DND-41 (cell line): ENCODE measurements at regions not wholly inside any gene's neighbourhood (a gene's known extent, or its start where the extent isn't known, plus 50 kb on each side); places are given as distances from the start of the nearest gene placed in this dataset.

Experiments used
- ATAC-seq: fragments of 200-7000 bp; cut with Tn5 transposase; 3 replicates; pipeline ENCODE4 v1.9.1; 2021; ENCODE audit warnings: low read depth; ENCODE audit not compliant: insufficient read depth
- DNase-seq: peaks from one replicate; pipeline ENCODE4 v3.0.0-alpha.2; 2020
- H2AFZ ChIP-seq: 2 replicates; pipeline ENCODE4 v1.6.0; 2012; ENCODE audit warnings: low read depth, low read length
- H3K27ac ChIP-seq: 2 replicates; pipeline ENCODE4 v1.5.1; 2012; ENCODE audit warnings: low read length, inconsistent platforms
- H3K27me3 ChIP-seq: fragments of 200-600 bp; sonication (generic); 2 replicates; pipeline ENCODE4 v1.6.0; 2012; ENCODE audit warnings: low read length, mild to moderate bottlenecking, inconsistent platforms; ENCODE audit not compliant: insufficient read depth, poor library complexity
- H3K36me3 ChIP-seq: 2 replicates; pipeline ENCODE4 v1.5.1; 2012; ENCODE audit warnings: low read length, inconsistent platforms; ENCODE audit not compliant: insufficient read depth
- H3K4me1 ChIP-seq: 2 replicates; pipeline ENCODE4 v1.5.1; 2012; ENCODE audit warnings: mild to moderate bottlenecking, low read length; ENCODE audit not compliant: insufficient read depth
- H3K4me2 ChIP-seq: 2 replicates; pipeline ENCODE4 v1.6.0; 2012; ENCODE audit warnings: mild to moderate bottlenecking, moderate library complexity, low read length, inconsistent platforms; ENCODE audit not compliant: insufficient read depth
- H3K4me3 ChIP-seq, 2 experiments: fragments of 200-600 bp in 1 of 2; shearing (Covaris generic) in 1 of 2; 2 replicates each; pipeline ENCODE4 v1.5.1; 2012 to 2016; ENCODE audit warnings: inconsistent platforms in 2 of 2, low read length in 2 of 2, mild to moderate bottlenecking in 2 of 2, low read depth in 1 of 2, moderate library complexity in 1 of 2
- H3K79me2 ChIP-seq: 2 replicates; pipeline ENCODE4 v1.6.0; 2012; ENCODE audit warnings: low read length, inconsistent platforms; ENCODE audit not compliant: insufficient read depth
- H3K9ac ChIP-seq: 2 replicates; pipeline ENCODE4 v1.6.0; 2012; ENCODE audit warnings: low read depth, mild to moderate bottlenecking, inconsistent platforms, low read length, moderate library complexity
- H3K9me3 ChIP-seq: 2 replicates; pipeline ENCODE4 v1.5.1; 2012; ENCODE audit warnings: low read length, moderate library complexity, mild to moderate bottlenecking, inconsistent platforms; ENCODE audit not compliant: insufficient read depth, severe bottlenecking
- H4K20me1 ChIP-seq: 2 replicates; pipeline ENCODE4 v1.6.0; 2012; ENCODE audit warnings: low read length; ENCODE audit not compliant: insufficient read depth
- EZH2 ChIP-seq: IDR thresholded peaks from 3 replicates; pipeline ENCODE4 v1.6.1; 2012; ENCODE audit warnings: borderline replicate concordance, low read depth, mild to moderate bottlenecking, moderate library complexity, low read length, inconsistent platforms; ENCODE audit not compliant: severe bottlenecking
- TF ChIP-seq, protein P1 (sequence below): IDR thresholded peaks from 2 replicates; pipeline ENCODE4 v1.5.1; 2012; ENCODE audit warnings: borderline replicate concordance, low read length, moderate library complexity, mild to moderate bottlenecking; ENCODE audit not compliant: poor library complexity, severe bottlenecking; ENCODE audit errors: extremely low read depth

DNA sequence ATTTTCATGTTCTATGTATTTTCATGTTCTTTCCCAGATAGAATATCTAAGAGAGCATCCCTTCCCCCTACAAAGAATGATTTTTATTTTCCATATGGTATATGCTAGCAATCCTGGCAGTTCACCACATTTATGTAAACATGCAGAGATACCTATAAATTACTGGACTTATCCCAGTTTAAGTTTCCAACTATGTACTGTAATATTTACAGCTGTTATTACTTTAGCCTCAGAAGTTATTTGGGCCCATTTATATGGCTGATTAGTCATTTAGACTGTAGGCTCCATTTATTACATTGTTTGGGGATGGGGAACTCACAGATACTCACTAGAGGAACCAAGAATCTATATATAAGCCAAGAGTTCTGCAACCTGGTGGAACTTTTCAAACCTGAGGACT, 84.8 kb upstream of the WARS2 start:
- no peak for TF ChIP-seq EZH2
- TF ChIP-seq, protein P1, sequence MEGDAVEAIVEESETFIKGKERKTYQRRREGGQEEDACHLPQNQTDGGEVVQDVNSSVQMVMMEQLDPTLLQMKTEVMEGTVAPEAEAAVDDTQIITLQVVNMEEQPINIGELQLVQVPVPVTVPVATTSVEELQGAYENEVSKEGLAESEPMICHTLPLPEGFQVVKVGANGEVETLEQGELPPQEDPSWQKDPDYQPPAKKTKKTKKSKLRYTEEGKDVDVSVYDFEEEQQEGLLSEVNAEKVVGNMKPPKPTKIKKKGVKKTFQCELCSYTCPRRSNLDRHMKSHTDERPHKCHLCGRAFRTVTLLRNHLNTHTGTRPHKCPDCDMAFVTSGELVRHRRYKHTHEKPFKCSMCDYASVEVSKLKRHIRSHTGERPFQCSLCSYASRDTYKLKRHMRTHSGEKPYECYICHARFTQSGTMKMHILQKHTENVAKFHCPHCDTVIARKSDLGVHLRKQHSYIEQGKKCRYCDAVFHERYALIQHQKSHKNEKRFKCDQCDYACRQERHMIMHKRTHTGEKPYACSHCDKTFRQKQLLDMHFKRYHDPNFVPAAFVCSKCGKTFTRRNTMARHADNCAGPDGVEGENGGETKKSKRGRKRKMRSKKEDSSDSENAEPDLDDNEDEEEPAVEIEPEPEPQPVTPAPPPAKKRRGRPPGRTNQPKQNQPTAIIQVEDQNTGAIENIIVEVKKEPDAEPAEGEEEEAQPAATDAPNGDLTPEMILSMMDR = no peak

DNA sequence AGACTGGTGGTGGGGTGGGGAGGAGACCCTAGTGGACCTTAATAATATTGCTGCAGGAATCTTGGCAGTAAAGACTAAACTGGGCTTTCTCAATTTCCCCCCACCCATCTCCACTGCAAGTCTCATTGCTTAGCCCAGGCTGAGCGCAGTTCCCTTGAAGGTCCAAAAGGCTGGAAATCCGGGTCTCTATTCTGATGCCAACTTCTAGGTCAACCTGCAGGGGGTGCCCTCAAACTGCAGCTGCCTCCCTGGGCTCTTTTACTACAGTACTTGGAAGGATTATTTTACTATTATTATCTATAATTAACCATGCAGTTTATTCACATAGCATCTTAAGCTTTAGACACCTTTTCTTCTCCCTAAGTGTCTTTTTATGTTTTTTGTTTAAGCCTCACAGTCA, 85.4 kb upstream of the WARS2 start:
- H3K36me3 ChIP-seq = no peaks in the 10 kb centered on the region
- ATAC-seq (no peak), DNase-seq (no peak)
- H3K9ac ChIP-seq = no peak overlapping the region
- H3K4me2 ChIP-seq = no peak overlapping the region
- no peaks in the 10 kb centered on the region for H3K9me3 ChIP-seq
- TF ChIP-seq EZH2 = no peak
- TF ChIP-seq, protein P1 = no peak
- H3K79me2 ChIP-seq = no peaks in the 10 kb centered on the region
- H3K27ac ChIP-seq = no peak overlapping the region
- H4K20me1 ChIP-seq = no peaks in the 10 kb centered on the region
- no peaks in the 10 kb centered on the region for H3K4me1 ChIP-seq
- no peaks in the 10 kb centered on the region for H3K27me3 ChIP-seq
- H2AFZ ChIP-seq = no peak overlapping the region
- H3K4me3 ChIP-seq = no peak overlapping the region

More for the DNA sequence above, 84.8 kb upstream of the WARS2 start:
- ATAC-seq (no peak), DNase-seq (no peak)
- Histone ChIP-seq H4K20me1 (no peaks in the 10 kb centered on the region), H3K9ac (no peak overlapping the region), H3K27ac (no peak overlapping the region), H3K79me2 (no peaks in the 10 kb centered on the region), H2AFZ (no peak overlapping the region), H3K27me3 (no peaks in the 10 kb centered on the region), H3K4me2 (no peak overlapping the region), H3K4me1 (no peaks in the 10 kb centered on the region), H3K9me3 (no peaks in the 10 kb centered on the region), H3K4me3 (no peak overlapping the region), H3K36me3 (no peaks in the 10 kb centered on the region)

DNA sequence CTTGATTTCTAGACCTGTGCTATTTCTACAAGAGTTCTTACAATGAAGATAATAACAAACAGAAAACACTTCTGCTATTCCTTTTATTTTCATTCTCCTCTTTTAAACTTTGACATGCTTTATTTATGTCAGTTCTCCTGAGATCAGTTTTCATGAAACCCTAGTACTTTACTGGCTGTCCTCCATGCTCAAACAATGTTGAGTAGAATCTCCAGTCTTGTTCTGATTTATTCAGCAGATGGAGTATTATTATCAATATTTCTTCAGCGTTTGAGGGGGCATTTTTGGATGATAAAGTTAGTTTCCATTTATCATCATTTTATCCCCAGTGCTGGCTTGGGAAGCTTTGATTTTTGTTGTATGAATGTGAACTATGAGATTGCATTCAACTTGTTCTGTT, 85.9 kb upstream of the WARS2 start:
- no peak overlapping the region for H3K4me3 ChIP-seq
- no peaks in the 10 kb centered on the region for H4K20me1 ChIP-seq
- no peak overlapping the region for H3K27ac ChIP-seq

More for the DNA sequence above, 85.9 kb upstream of the WARS2 start:
- no peaks in the 10 kb centered on the region for H3K79me2 ChIP-seq
- no peaks in the 10 kb centered on the region for H3K36me3 ChIP-seq
- no peak overlapping the region for H2AFZ ChIP-seq
- H3K9ac ChIP-seq = no peak overlapping the region
- DNase-seq (no peak), ATAC-seq (no peak)
- H3K4me2 ChIP-seq = no peak overlapping the region
- no peak for TF ChIP-seq EZH2
- TF ChIP-seq, protein P1 = no peak
- no peaks in the 10 kb centered on the region for H3K4me1 ChIP-seq
- no peaks in the 10 kb centered on the region for H3K27me3 ChIP-seq
- H3K9me3 ChIP-seq = no peaks in the 10 kb centered on the region
